H1 (cell line): ENCODE measurements at regions not wholly inside any gene's neighbourhood (a gene's known extent, or its start where the extent isn't known, plus 50 kb on each side); places are given as distances from the start of the nearest gene placed in this dataset.

Source experiments
- CTCF ChIA-PET: fragments of 300-600 bp; sonication (Branson Sonifier 250); formaldehyde crosslinking; loops from one replicate; lab custom pipeline; 2021; ENCODE audit not compliant: partially characterized antibody; lab: Charles Lee
- POLR2A ChIA-PET: fragments of 300-600 bp; sonication (Branson Sonifier 250); formaldehyde crosslinking; loops from one replicate; lab custom pipeline; 2021; ENCODE audit warnings: inconsistent platforms; ENCODE audit not compliant: partially characterized antibody; lab: Charles Lee
- DNase-seq, 2 experiments: peaks; one replicate each; pipeline versions ENCODE4 v3.0.0 to v3.0.0-alpha.2; 2010 to 2022; ENCODE audit warnings: low spot score in 2 of 2, low read depth in 1 of 2, mixed read lengths in 1 of 2
- FAIRE-seq: peaks from 2 replicates; lab custom pipeline; 2011; peaks lifted over from hg19 to GRCh38; lab: Jason Lieb, UNC
- H2AFZ ChIP-seq: 2 replicates; pipeline ENCODE4 v1.8.1; 2012; ENCODE audit warnings: low read length, inconsistent platforms
- H2AK5ac ChIP-seq: 2 replicates; pipeline ENCODE4 v1.6.1; 2013; ENCODE audit warnings: low read depth, low read length
- H2BK120ac ChIP-seq: replicated peaks from 2 replicates; pipeline ENCODE3; 2013; ENCODE audit warnings: low read depth, low read length, inconsistent platforms
- H2BK12ac ChIP-seq: 2 replicates; pipeline ENCODE4 v1.6.1; 2013; ENCODE audit warnings: low read depth, low read length
- H2BK15ac ChIP-seq: 2 replicates; pipeline ENCODE4 v1.6.1; 2013; ENCODE audit warnings: low read length
- H2BK20ac ChIP-seq: 2 replicates; pipeline ENCODE4 v1.6.1; 2013; ENCODE audit warnings: low read length
- H2BK5ac ChIP-seq: 2 replicates; pipeline ENCODE4 v1.6.1; 2013; ENCODE audit warnings: low read depth, low read length
- H3K14ac ChIP-seq: 2 replicates; pipeline ENCODE4 v1.6.1; 2013; ENCODE audit warnings: inconsistent platforms; ENCODE audit not compliant: insufficient read length
- H3K18ac ChIP-seq: 2 replicates; pipeline ENCODE4 v1.6.1; 2013; ENCODE audit warnings: low read length; ENCODE audit errors: extremely low read depth
- H3K23ac ChIP-seq: 2 replicates; pipeline ENCODE4 v1.6.1; 2013; ENCODE audit warnings: inconsistent platforms; ENCODE audit not compliant: insufficient read length
- H3K23me2 ChIP-seq: 2 replicates; pipeline ENCODE4 v1.6.1; 2013; ENCODE audit warnings: low read depth, low read length
- H3K27ac ChIP-seq: 2 replicates; pipeline ENCODE4 v1.6.1; 2011; ENCODE audit warnings: low read depth, low read length, inconsistent platforms
- H3K27me3 ChIP-seq, 4 experiments: replicated peaks in 1 of 4; 1 replicate in 1 of 4; 2 replicates in 3 of 4; pipeline versions ENCODE4 v1.6.1 to v1.8.1; 2011 to 2013; ENCODE audit warnings: low read length in 3 of 4, mild to moderate bottlenecking in 3 of 4, inconsistent platforms in 2 of 4, mixed read lengths in 2 of 4, moderate library complexity in 1 of 4; ENCODE audit not compliant: control insufficient read depth in 3 of 4, insufficient read depth in 3 of 4; ENCODE audit errors: extremely low read depth in 1 of 4
- H3K36me3 ChIP-seq, 4 experiments: 2 replicates each; pipeline versions ENCODE4 v1.6.1 to v1.8.1; 2011 to 2013; ENCODE audit warnings: mild to moderate bottlenecking in 4 of 4, low read length in 3 of 4, moderate library complexity in 2 of 4, control low read depth in 1 of 4, inconsistent platforms in 1 of 4; ENCODE audit not compliant: insufficient read depth in 4 of 4, control insufficient read depth in 2 of 4
- H3K4ac ChIP-seq: replicated peaks from 2 replicates; pipeline ENCODE3; 2013; ENCODE audit warnings: low read length, low read depth, mixed read lengths, inconsistent platforms; ENCODE audit not compliant: insufficient read length
- H3K4me1 ChIP-seq, 4 experiments: replicated peaks in 1 of 4; 1 replicate in 1 of 4; 2 replicates in 3 of 4; pipeline versions ENCODE4 v1.6.1 to v1.8.1; 2011 to 2013; ENCODE audit warnings: low read length in 3 of 4, inconsistent platforms in 2 of 4, mixed read lengths in 1 of 4; ENCODE audit not compliant: insufficient read depth in 4 of 4, control insufficient read depth in 3 of 4
- H3K4me2 ChIP-seq, 2 experiments: 2 replicates each; pipeline versions ENCODE4 v1.6.1 to v1.8.1; 2011 to 2013; ENCODE audit warnings: low read depth in 2 of 2, low read length in 2 of 2, control low read depth in 1 of 2, inconsistent platforms in 1 of 2, mild to moderate bottlenecking in 1 of 2; ENCODE audit not compliant: insufficient read depth in 1 of 2
- H3K4me3 ChIP-seq, 4 experiments: fragments of 200-600, 300-600 bp in 1 of 4; sonication (generic), shearing (Covaris generic), sonication (Bioruptor Twin) in 1 of 4; 2 replicates each; pipeline versions ENCODE4 v1.5.1 to v1.8.1; 2011 to 2016; ENCODE audit warnings: low read length in 4 of 4, low read depth in 3 of 4, control low read depth in 2 of 4, inconsistent platforms in 2 of 4, mild to moderate bottlenecking in 2 of 4, mixed read lengths in 1 of 4, moderate library complexity in 1 of 4; ENCODE audit not compliant: insufficient read depth in 2 of 4; ENCODE audit errors: extremely low read depth in 1 of 4
- H3K56ac ChIP-seq: replicated peaks from 2 replicates; pipeline ENCODE3; 2013; ENCODE audit warnings: low read depth, mild to moderate bottlenecking, mixed read lengths, low read length, inconsistent platforms; ENCODE audit not compliant: insufficient read length
- H3K79me1 ChIP-seq: 2 replicates; pipeline ENCODE4 v1.6.1; 2013; ENCODE audit warnings: low read depth, low read length, control low read depth
- H3K79me2 ChIP-seq, 2 experiments: 2 replicates each; pipeline versions ENCODE4 v1.6.1 to v1.8.1; 2012 to 2013; ENCODE audit warnings: low read length in 2 of 2, mild to moderate bottlenecking in 2 of 2, inconsistent platforms in 1 of 2; ENCODE audit not compliant: insufficient read depth in 2 of 2, control insufficient read depth in 1 of 2
- H3K9ac ChIP-seq, 4 experiments: replicated peaks in 1 of 4; 1 replicate in 1 of 4; 2 replicates in 3 of 4; pipeline versions ENCODE4 v1.6.1 to v1.8.1; 2011 to 2013; ENCODE audit warnings: low read depth in 3 of 4, low read length in 3 of 4, control low read depth in 2 of 4, mild to moderate bottlenecking in 2 of 4, moderate library complexity in 2 of 4, inconsistent platforms in 1 of 4; ENCODE audit errors: extremely low read depth in 1 of 4
- H3K9me3 ChIP-seq, 2 experiments: 2 replicates each; pipeline versions ENCODE4 v1.6.1 to v1.8.1; 2012 to 2013; ENCODE audit warnings: mild to moderate bottlenecking in 2 of 2, moderate library complexity in 2 of 2, control low read depth in 1 of 2, inconsistent platforms in 1 of 2, low read depth in 1 of 2, low read length in 1 of 2, mixed read lengths in 1 of 2; ENCODE audit not compliant: insufficient read depth in 2 of 2
- H4K20me1 ChIP-seq, 2 experiments: replicated peaks in 1 of 2; 2 replicates each; pipeline versions ENCODE3 to v1.8.1; 2011 to 2013; ENCODE audit warnings: inconsistent platforms in 2 of 2, low read length in 2 of 2, mild to moderate bottlenecking in 1 of 2; ENCODE audit not compliant: insufficient read depth in 2 of 2, control insufficient read depth in 1 of 2
- H4K5ac ChIP-seq: 2 replicates; pipeline ENCODE4 v1.6.1; 2013; ENCODE audit warnings: low read length, low read depth, mixed read lengths, inconsistent platforms; ENCODE audit not compliant: insufficient read length
- H4K8ac ChIP-seq: 2 replicates; pipeline ENCODE4 v1.8.0; 2013; ENCODE audit warnings: mild to moderate bottlenecking, moderate library complexity, low read length, inconsistent platforms; ENCODE audit not compliant: insufficient read depth; ENCODE audit errors: extremely low read depth
- H4K91ac ChIP-seq: replicated peaks from 2 replicates; pipeline ENCODE3; 2013; ENCODE audit warnings: low read length, mixed read lengths, inconsistent platforms; ENCODE audit not compliant: insufficient read length
- TCF12 ChIP-seq: IDR thresholded peaks from 2 replicates; pipeline ENCODE4 v1.6.1; 2011; ENCODE audit warnings: low read depth, mild to moderate bottlenecking, low read length
- WGBS, 2 experiments: shearing (Covaris generic) in 1 of 2; methylation state at CpG; one replicate each; pipeline versions ENCODE4 v1.1.6 to v1.1.7; 2013 to 2015; ENCODE audit warnings: low lambda C conversion rate in 2 of 2, mixed read lengths in 2 of 2, inconsistent platforms in 1 of 2, low coverage in 1 of 2, missing lambda C conversion rate in 1 of 2; ENCODE audit not compliant: insufficient replicate concordance in 2 of 2, insufficient coverage in 1 of 2, insufficient read length in 1 of 2; ENCODE audit errors: extremely low coverage in 1 of 2, missing lambda C conversion rate in 1 of 2; 5-methylcytosine and 5-hydroxymethylcytosine counted together

DNA sequence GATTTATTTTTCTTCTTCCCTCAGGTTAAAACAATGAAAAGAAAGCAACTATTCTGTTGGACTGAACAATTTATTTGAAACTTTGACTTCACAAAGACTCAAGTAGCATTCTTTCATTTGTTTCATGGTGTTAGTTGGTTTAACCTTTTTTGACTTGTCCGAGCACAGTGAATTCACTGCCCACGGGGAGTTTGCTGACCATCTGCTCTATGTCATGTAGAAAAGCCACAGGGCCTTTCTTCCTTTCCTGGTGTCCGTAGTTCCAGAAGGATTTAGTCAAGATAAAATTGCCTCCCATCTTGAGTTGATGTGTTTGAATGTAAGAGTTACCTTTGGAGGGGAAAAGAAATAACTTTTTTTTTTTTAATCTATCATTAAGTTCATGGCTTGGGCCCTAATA lies 55.1 kb upstream of the ZNF608 start:
- no peaks in the 10 kb centered on the region for H3K23me2 ChIP-seq
- H2BK5ac ChIP-seq: no peak overlapping the region
- no peak overlapping the region for H3K56ac ChIP-seq
- no peak overlapping the region for H4K5ac ChIP-seq
- no peak overlapping the region for H4K91ac ChIP-seq
- no peak overlapping the region for H3K4ac ChIP-seq
- H2BK120ac ChIP-seq: no peak overlapping the region
- H3K27me3 ChIP-seq: no peaks in the 10 kb centered on the region
- H2AK5ac ChIP-seq: no peak overlapping the region
- H3K4me1 ChIP-seq: peaks cover 0 to 3% (median under 1%) of the 10 kb centered on the region in 4 experiments; a peak in 3 of 7 replicates
- no peaks in the 10 kb centered on the region for H3K79me1 ChIP-seq
- no peaks in the 10 kb centered on the region for H3K9me3 ChIP-seq
- H3K4me2 ChIP-seq: no peak overlapping the region
- no peak overlapping the region for H3K23ac ChIP-seq
- ChIA-PET CTCF (no interaction called here), POLR2A (no interaction called here)
- FAIRE-seq: no peak
- no peak overlapping the region for H3K4me3 ChIP-seq
- H4K20me1 ChIP-seq: no peaks in the 10 kb centered on the region
- no peak overlapping the region for H3K18ac ChIP-seq
- no peak overlapping the region for H3K27ac ChIP-seq
- H3K79me2 ChIP-seq: no peaks in the 10 kb centered on the region
- H3K9ac ChIP-seq: no peak overlapping the region
- WGBS, 2 experiments: 94% methylated on average over 3 of the region's 3 CpGs; no CpG with 5 or more reads in 1 of the 2 experiments
- no peak overlapping the region for H3K14ac ChIP-seq
- H3K36me3 ChIP-seq: no peaks in the 10 kb centered on the region; a peak in 1 of 8 replicates
- H2AFZ ChIP-seq: no peak overlapping the region
- no peak overlapping the region for H2BK15ac ChIP-seq
- no peak overlapping the region for H2BK12ac ChIP-seq
- H4K8ac ChIP-seq: no peak overlapping the region
- no peak for DNase-seq
- no peak overlapping the region for H2BK20ac ChIP-seq
- no peak for TF ChIP-seq TCF12
